Small intestine (tissue), 7 donors: ENCODE measurements at regions not wholly inside any gene's neighbourhood (a gene's known extent, or its start where the extent isn't known, plus 50 kb on each side); places are given as distances from the start of the nearest gene placed in this dataset.

Experiments used
- DNase-seq, 2 donors: peaks; one replicate each; pipeline versions ENCODE4 v3.0.0 to v3.0.0-alpha.2; 2013
- FAIRE-seq: peaks from 2 replicates; lab custom pipeline; 2012; peaks lifted over from hg19 to GRCh38; lab: Jason Lieb, UNC
- H3K27ac ChIP-seq, 3 donors: one replicate each; pipeline ENCODE4 v1.5.1; 2013; ENCODE audit warnings: low read length in 2 of 3, mild to moderate bottlenecking in 2 of 3, control low read depth in 1 of 3, inconsistent platforms in 1 of 3, low read depth in 1 of 3, moderate library complexity in 1 of 3
- H3K27me3 ChIP-seq, 3 donors: one replicate each; pipeline ENCODE4 v1.6.1; 2013; ENCODE audit warnings: low read length in 3 of 3, inconsistent platforms in 1 of 3; ENCODE audit not compliant: control insufficient read depth in 3 of 3, insufficient read depth in 3 of 3
- H3K36me3 ChIP-seq, 3 donors: one replicate each; pipeline ENCODE4 v1.6.1; 2013; ENCODE audit warnings: low read length in 3 of 3, inconsistent platforms in 1 of 3, low read depth in 1 of 3, mild to moderate bottlenecking in 1 of 3, moderate library complexity in 1 of 3; ENCODE audit not compliant: control insufficient read depth in 3 of 3, insufficient read depth in 2 of 3
- H3K4me1 ChIP-seq, 3 donors: one replicate each; pipeline ENCODE4 v1.6.1; 2013; ENCODE audit warnings: low read length in 2 of 3, inconsistent platforms in 1 of 3, low read depth in 1 of 3, mild to moderate bottlenecking in 1 of 3, moderate library complexity in 1 of 3; ENCODE audit not compliant: control insufficient read depth in 3 of 3, insufficient read depth in 2 of 3
- H3K4me3 ChIP-seq, 3 donors: one replicate each; pipeline ENCODE4 v1.5.1; 2013; ENCODE audit warnings: low read length in 3 of 3, control low read depth in 1 of 3, inconsistent platforms in 1 of 3, low read depth in 1 of 3, mild to moderate bottlenecking in 1 of 3, moderate library complexity in 1 of 3
- H3K9me3 ChIP-seq, 2 donors: one replicate each; pipeline ENCODE4 v1.6.1; 2013; ENCODE audit warnings: low read depth in 1 of 2, low read length in 1 of 2; ENCODE audit not compliant: control insufficient read depth in 2 of 2, insufficient read depth in 1 of 2
- WGBS, 3 donors: extraction: QIAGEN DNeasy Blood & Tissue Kit; methylation state at CpG; one replicate each; pipeline ENCODE4 v1.1.7; 2013; 5-methylcytosine and 5-hydroxymethylcytosine counted together
- donor health status: healthy with polysubstance abuse.
- donor health status: control.
- donor health status: control.
- donor health status: Bipolar disorder and iron deficiency.
- donor health status: healthy.

- H3K27me3 ChIP-seq = no peaks in the 10 kb centered on the region
- no peaks in the 10 kb centered on the region for H3K4me1 ChIP-seq
- H3K36me3 ChIP-seq = no peaks in the 10 kb centered on the region
- no peak overlapping the region for H3K4me3 ChIP-seq
- DNase-seq (no peak), FAIRE-seq (no peak)
- WGBS, 3 donors = 12 to 21% (median 16%) methylated on average over 2 of the region's 2 CpGs
- no peak overlapping the region for H3K27ac ChIP-seq
- H3K9me3 ChIP-seq = peaks cover 0 to 3% of the 10 kb centered on the region in 2 donors
These were observed 177.6 kb downstream of the STK31 start for GRCh38 chr7:23887660-23888059.

- Histone ChIP-seq H3K36me3 (no peaks in the 10 kb centered on the region), H3K4me1 (no peaks in the 10 kb centered on the region), H3K9me3 (peaks cover 0 to 3% of the 10 kb centered on the region in 2 donors), H3K4me3 (no peak overlapping the region), H3K27ac (no peak overlapping the region), H3K27me3 (no peaks in the 10 kb centered on the region)
- DNase-seq (no peak), FAIRE-seq (no peak)
- WGBS, 3 donors = 70 to 79% (median 75%) methylated on average over 1 of the region's 1 CpG
These were observed 178.9 kb downstream of the STK31 start for GRCh38 chr7:23888958-23889357.

GRCh38 chr7:23889566-23889965 lies 179.5 kb downstream of the STK31 start:
- no peak overlapping the region for H3K4me3 ChIP-seq
- no peaks in the 10 kb centered on the region for H3K4me1 ChIP-seq
- H3K27ac ChIP-seq = no peak overlapping the region
- WGBS, 3 donors = 84 to 93% (median 88%) methylated on average over 1 of the region's 1 CpG
- H3K36me3 ChIP-seq = no peaks in the 10 kb centered on the region
- peaks cover 0 to 3% of the 10 kb centered on the region in 2 donors for H3K9me3 ChIP-seq
- no peaks in the 10 kb centered on the region for H3K27me3 ChIP-seq
- DNase-seq (peak in 1 of 2 donors; percentile 11), FAIRE-seq (no peak)

GRCh38 chr7:23892019-23892418 lies 182.0 kb downstream of the STK31 start:
- H3K9me3 ChIP-seq = peaks cover 0 to 3% of the 10 kb centered on the region in 2 donors
- 78 to 90% (median 89%) methylated on average over 1 of the region's 1 CpG for WGBS, 3 donors
- FAIRE-seq = no peak

GRCh38 chr7:23893176-23893941 lies 183.3 kb downstream of the STK31 start:
- FAIRE-seq = no peak
- no peaks in the 10 kb centered on the region for H3K36me3 ChIP-seq
- DNase-seq = no peak
- no peaks in the 10 kb centered on the region for H3K4me1 ChIP-seq
- no peaks in the 10 kb centered on the region for H3K27me3 ChIP-seq
- H3K4me3 ChIP-seq = no peak overlapping the region
- no peak overlapping the region for H3K27ac ChIP-seq
- H3K9me3 ChIP-seq = peaks cover 0 to 3% of the 10 kb centered on the region in 2 donors
- 75 to 82% (median 82%) methylated on average over 7 of the region's 7 CpGs for WGBS, 3 donors

More at GRCh38 chr7:23892019-23892418, 182.0 kb downstream of the STK31 start:
- no peak overlapping the region for H3K27ac ChIP-seq
- no peaks in the 10 kb centered on the region for H3K4me1 ChIP-seq
- no peak overlapping the region for H3K4me3 ChIP-seq
- DNase-seq = no peak
- no peaks in the 10 kb centered on the region for H3K27me3 ChIP-seq
- H3K36me3 ChIP-seq = no peaks in the 10 kb centered on the region

GRCh38 chr7:23893942-23894891 lies 184.2 kb downstream of the STK31 start:
- no peak for FAIRE-seq

GRCh38 chr7:23894892-23895569 lies 185.0 kb downstream of the STK31 start:
- no peak for FAIRE-seq
- H3K27me3 ChIP-seq = no peaks in the 10 kb centered on the region
- no peak overlapping the region for H3K4me3 ChIP-seq
- WGBS, 3 donors = 69 to 81% (median 70%) methylated on average over 4 of the region's 4 CpGs
- no peaks in the 10 kb centered on the region for H3K9me3 ChIP-seq
- H3K36me3 ChIP-seq = no peaks in the 10 kb centered on the region
- H3K4me1 ChIP-seq = no peaks in the 10 kb centered on the region
- DNase-seq = no peak
- no peak overlapping the region for H3K27ac ChIP-seq

More at GRCh38 chr7:23893942-23894891, 184.2 kb downstream of the STK31 start:
- H3K36me3 ChIP-seq = no peaks in the 10 kb centered on the region
- WGBS, 3 donors = 53 to 68% (median 55%) methylated on average over 13 of the region's 13 CpGs
- H3K27ac ChIP-seq = no peak overlapping the region
- H3K9me3 ChIP-seq = peaks cover 0 to 3% of the 10 kb centered on the region in 2 donors
- H3K27me3 ChIP-seq = no peaks in the 10 kb centered on the region
- no peak overlapping the region for H3K4me3 ChIP-seq
- H3K4me1 ChIP-seq = no peaks in the 10 kb centered on the region
- DNase-seq = no peak

- FAIRE-seq (no peak), DNase-seq (no peak)
- Histone ChIP-seq H3K27me3 (no peaks in the 10 kb centered on the region), H3K9me3 (no peaks in the 10 kb centered on the region), H3K4me3 (no peak overlapping the region), H3K4me1 (no peaks in the 10 kb centered on the region), H3K27ac (no peak overlapping the region), H3K36me3 (no peaks in the 10 kb centered on the region)
- 48 to 56% (median 53%) methylated on average over 6 of the region's 6 CpGs for WGBS, 3 donors
These were observed 185.7 kb downstream of the STK31 start for GRCh38 chr7:23895666-23896096.
